ENCODE measurements at regions not wholly inside any gene's neighbourhood (a gene's known extent, or its start where the extent isn't known, plus 50 kb on each side); places are given as distances from the start of the nearest gene placed in this dataset.
A peak's percentile ranks its signal among the peaks of the same experiment; 100 is the strongest.

- Histone ChIP-seq H3K4me3 (ENCODE audit: low read depth, low read length) (no peak overlapping the region), H3K27ac (ENCODE audit: low read depth, low read length) (no peak overlapping the region)
- WGBS (ENCODE audit: insufficient coverage): 46% methylated on average over 10 of the region's 10 CpGs
Measured at GRCh38 chr10:126777714-126778113, 107.2 kb upstream of the C10orf90 start.

GRCh38 chr10:126781450-126782216, 111.1 kb upstream of the C10orf90 start:
- peak in 2 of 6 donors; percentile 2 to 62 for DNase-seq (ENCODE audit: low read depth in 4 of 6, low spot score in 6 of 6)
- Histone ChIP-seq H3K4me3 (ENCODE audit: low read depth, low read length) (no peak overlapping the region), H3K36me3 (ENCODE audit: control insufficient read depth, insufficient read depth, low read length) (no peaks in the 10 kb centered on the region), H3K4me1 (ENCODE audit: control insufficient read depth, insufficient read depth, low read length) (no peaks in the 10 kb centered on the region), H3K27ac (ENCODE audit: low read depth, low read length) (no peak overlapping the region), H3K27me3 (ENCODE audit: control insufficient read depth, insufficient read depth, low read length) (no peaks in the 10 kb centered on the region), H3K9me3 (ENCODE audit: control insufficient read depth, insufficient read depth, low read length) (no peaks in the 10 kb centered on the region)
- 51% methylated on average over 2 of the region's 3 CpGs for WGBS (ENCODE audit: insufficient coverage)

More at GRCh38 chr10:126777714-126778113, 107.2 kb upstream of the C10orf90 start:
- H3K27me3 ChIP-seq (ENCODE audit: control insufficient read depth, insufficient read depth, low read length): no peaks in the 10 kb centered on the region
- no peaks in the 10 kb centered on the region for H3K9me3 ChIP-seq (ENCODE audit: control insufficient read depth, insufficient read depth, low read length)
- no peaks in the 10 kb centered on the region for H3K4me1 ChIP-seq (ENCODE audit: control insufficient read depth, insufficient read depth, low read length)
- no peaks in the 10 kb centered on the region for H3K36me3 ChIP-seq (ENCODE audit: control insufficient read depth, insufficient read depth, low read length)
- peak in 1 of 6 donors; percentile 34 for DNase-seq (ENCODE audit: low read depth in 4 of 6, low spot score in 6 of 6)

DNA sequence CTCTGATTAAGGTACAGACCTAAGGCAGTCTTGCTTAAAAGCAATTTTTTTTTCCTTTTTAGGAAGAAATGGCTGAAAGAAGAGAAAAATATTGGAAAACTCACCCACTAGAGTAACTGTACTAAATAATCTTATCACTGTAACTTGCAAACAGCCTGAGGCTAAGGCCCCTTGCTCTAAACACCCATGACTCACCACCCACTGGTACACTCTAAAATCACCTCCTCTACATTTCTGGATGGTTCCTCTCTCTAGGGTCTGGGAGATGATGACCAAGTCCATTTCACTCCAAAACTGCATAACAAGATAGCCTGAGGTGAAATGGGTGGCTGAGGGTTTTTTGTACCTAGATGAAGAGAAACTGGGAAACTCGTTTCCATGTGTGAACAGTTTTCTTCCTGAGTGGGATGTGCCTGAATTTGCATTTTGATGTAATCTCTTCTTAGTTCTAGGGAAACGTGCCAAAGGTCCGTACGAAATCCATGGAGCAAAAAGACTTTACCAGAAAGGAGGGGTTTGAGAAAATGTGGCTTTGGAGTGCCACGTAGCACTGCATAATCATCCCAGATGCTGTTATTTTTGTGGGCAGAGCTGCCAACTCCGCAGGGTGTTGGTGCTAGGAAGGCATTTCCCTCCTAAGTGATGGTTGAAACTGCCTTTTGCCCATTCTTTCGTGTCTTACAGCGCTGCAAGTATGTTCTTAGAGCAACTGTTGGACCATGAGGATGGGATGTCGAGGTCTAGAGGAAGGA, 113.5 kb upstream of the C10orf90 start:
- no peaks in the 10 kb centered on the region for H3K36me3 ChIP-seq (ENCODE audit: control insufficient read depth, insufficient read depth, low read length)
- H3K4me3 ChIP-seq (ENCODE audit: low read depth, low read length): no peak overlapping the region
- H3K9me3 ChIP-seq (ENCODE audit: control insufficient read depth, insufficient read depth, low read length): no peaks in the 10 kb centered on the region
- WGBS (ENCODE audit: insufficient coverage): 74% methylated on average over 8 of the region's 9 CpGs
- peak in 1 of 6 donors; percentile 47 for DNase-seq (ENCODE audit: low read depth in 4 of 6, low spot score in 6 of 6)
- H3K4me1 ChIP-seq (ENCODE audit: control insufficient read depth, insufficient read depth, low read length): no peaks in the 10 kb centered on the region
- no peak overlapping the region for H3K27ac ChIP-seq (ENCODE audit: low read depth, low read length)
- no peaks in the 10 kb centered on the region for H3K27me3 ChIP-seq (ENCODE audit: control insufficient read depth, insufficient read depth, low read length)

- H3K36me3 ChIP-seq (ENCODE audit: control insufficient read depth, insufficient read depth, low read length): no peaks in the 10 kb centered on the region
- H3K4me1 ChIP-seq (ENCODE audit: control insufficient read depth, insufficient read depth, low read length): no peaks in the 10 kb centered on the region
- H3K4me3 ChIP-seq (ENCODE audit: low read depth, low read length): no peak overlapping the region
- no peak for DNase-seq (ENCODE audit: low read depth in 4 of 6, low spot score in 6 of 6)
- 57% methylated on average over 2 of the region's 3 CpGs for WGBS (ENCODE audit: insufficient coverage)
- H3K27ac ChIP-seq (ENCODE audit: low read depth, low read length): no peak overlapping the region
- H3K9me3 ChIP-seq (ENCODE audit: control insufficient read depth, insufficient read depth, low read length): no peaks in the 10 kb centered on the region
- no peaks in the 10 kb centered on the region for H3K27me3 ChIP-seq (ENCODE audit: control insufficient read depth, insufficient read depth, low read length)
Measured at GRCh38 chr10:126787201-126787600, 116.7 kb upstream of the C10orf90 start.

DNA sequence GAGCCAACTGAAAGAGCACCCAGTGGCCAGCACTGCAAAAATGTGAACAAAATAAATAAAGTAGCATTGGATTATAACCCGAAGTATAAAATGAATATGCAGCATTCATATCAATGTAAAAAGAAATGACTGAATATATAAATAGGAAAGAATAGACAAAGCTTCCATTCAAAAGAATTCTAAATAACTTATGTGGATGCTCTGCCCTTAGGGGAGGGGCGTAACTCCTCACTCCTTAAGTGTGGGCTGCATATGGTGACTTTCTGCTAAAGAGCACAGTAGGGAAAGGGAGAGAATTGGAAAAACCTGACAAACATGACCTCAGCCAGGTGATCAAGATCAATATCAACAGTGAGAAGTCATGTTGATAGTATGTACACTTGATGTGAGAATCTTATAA, 109.9 kb upstream of the DOCK1 start:
- Histone ChIP-seq H3K36me3 (ENCODE audit: control insufficient read depth, insufficient read depth, low read length) (no peaks in the 10 kb centered on the region), H3K27ac (ENCODE audit: low read depth, low read length) (no peak overlapping the region), H3K9me3 (ENCODE audit: control insufficient read depth, insufficient read depth, low read length) (no peaks in the 10 kb centered on the region), H3K27me3 (ENCODE audit: control insufficient read depth, insufficient read depth, low read length) (no peaks in the 10 kb centered on the region), H3K4me1 (ENCODE audit: control insufficient read depth, insufficient read depth, low read length) (no peaks in the 10 kb centered on the region), H3K4me3 (ENCODE audit: low read depth, low read length) (no peak overlapping the region)
- no peak for DNase-seq (ENCODE audit: low read depth in 4 of 6, low spot score in 6 of 6)
- WGBS (ENCODE audit: insufficient coverage): no CpG with 5 or more reads among the region's 2 CpGs

DNA sequence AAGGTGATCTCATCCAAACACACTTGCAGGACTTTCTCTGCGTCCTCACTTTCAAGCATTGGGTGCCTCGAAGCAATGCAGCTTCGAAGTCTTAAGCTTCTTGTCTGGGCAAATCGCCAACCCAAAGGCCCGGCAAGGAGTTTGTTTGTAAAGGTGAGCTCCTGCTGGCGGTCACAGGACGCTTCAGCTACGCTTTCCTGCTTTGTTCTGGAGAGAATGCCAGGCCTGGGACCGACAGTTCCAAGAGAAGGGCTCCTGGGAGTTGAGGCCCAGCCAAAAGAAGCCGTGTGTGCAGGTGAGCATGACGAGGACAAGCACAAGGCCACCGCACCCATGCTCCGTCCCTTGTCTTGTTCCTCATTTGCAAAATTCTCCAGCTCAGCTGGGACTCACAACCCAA, 106.6 kb upstream of the DOCK1 start:
- H3K27me3 ChIP-seq (ENCODE audit: control insufficient read depth, insufficient read depth, low read length): no peaks in the 10 kb centered on the region
- H3K9me3 ChIP-seq (ENCODE audit: control insufficient read depth, insufficient read depth, low read length): no peaks in the 10 kb centered on the region
- H3K4me1 ChIP-seq (ENCODE audit: control insufficient read depth, insufficient read depth, low read length): no peaks in the 10 kb centered on the region
- no peaks in the 10 kb centered on the region for H3K36me3 ChIP-seq (ENCODE audit: control insufficient read depth, insufficient read depth, low read length)
- no peak overlapping the region for H3K4me3 ChIP-seq (ENCODE audit: low read depth, low read length)
- WGBS (ENCODE audit: insufficient coverage): 61% methylated on average over 11 of the region's 13 CpGs
- H3K27ac ChIP-seq (ENCODE audit: low read depth, low read length): no peak overlapping the region
- DNase-seq (ENCODE audit: low read depth in 4 of 6, low spot score in 6 of 6): no peak

GRCh38 chr10:126803394-126803793, 101.8 kb upstream of the DOCK1 start:
- no CpG with 5 or more reads among the region's 1 CpG for WGBS (ENCODE audit: insufficient coverage)
- Histone ChIP-seq H3K27ac (ENCODE audit: low read depth, low read length) (no peak overlapping the region), H3K9me3 (ENCODE audit: control insufficient read depth, insufficient read depth, low read length) (no peaks in the 10 kb centered on the region), H3K36me3 (ENCODE audit: control insufficient read depth, insufficient read depth, low read length) (no peaks in the 10 kb centered on the region), H3K4me3 (ENCODE audit: low read depth, low read length) (no peak overlapping the region), H3K4me1 (ENCODE audit: control insufficient read depth, insufficient read depth, low read length) (peaks cover 2% of the 10 kb centered on the region), H3K27me3 (ENCODE audit: control insufficient read depth, insufficient read depth, low read length) (no peaks in the 10 kb centered on the region)
- no peak for DNase-seq (ENCODE audit: low read depth in 4 of 6, low spot score in 6 of 6)

- H3K27ac ChIP-seq (ENCODE audit: low read depth, low read length): no peak overlapping the region
- H3K9me3 ChIP-seq (ENCODE audit: control insufficient read depth, insufficient read depth, low read length): no peaks in the 10 kb centered on the region
- no peaks in the 10 kb centered on the region for H3K27me3 ChIP-seq (ENCODE audit: control insufficient read depth, insufficient read depth, low read length)
- H3K36me3 ChIP-seq (ENCODE audit: control insufficient read depth, insufficient read depth, low read length): no peaks in the 10 kb centered on the region
- H3K4me1 ChIP-seq (ENCODE audit: control insufficient read depth, insufficient read depth, low read length): peaks cover 2% of the 10 kb centered on the region
- 100% methylated on average over 2 of the region's 2 CpGs for WGBS (ENCODE audit: insufficient coverage)
- H3K4me3 ChIP-seq (ENCODE audit: low read depth, low read length): no peak overlapping the region
- no peak for DNase-seq (ENCODE audit: low read depth in 4 of 6, low spot score in 6 of 6)
Measured at GRCh38 chr10:126804396-126804795, 100.8 kb upstream of the DOCK1 start.

DNA sequence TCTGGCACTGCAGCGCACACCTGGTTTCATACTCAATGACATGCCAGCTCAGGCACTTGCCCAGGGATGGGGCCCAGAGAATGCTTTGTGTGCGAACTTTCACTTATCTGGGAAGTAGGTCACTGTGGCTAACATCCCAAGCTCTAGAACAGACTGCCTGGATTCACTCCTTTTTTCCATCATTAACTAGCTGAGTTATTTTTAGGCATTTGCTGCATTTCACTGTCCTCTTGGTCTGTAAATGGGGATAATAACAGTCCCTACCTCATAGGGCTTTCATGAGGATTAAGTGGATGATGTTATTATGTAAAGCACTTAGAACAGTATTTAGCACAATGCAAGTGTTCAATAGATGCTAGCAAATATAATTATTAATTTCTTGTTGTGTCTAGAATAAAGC, 98.7 kb upstream of the DOCK1 start:
- Histone ChIP-seq H3K36me3 (ENCODE audit: control insufficient read depth, insufficient read depth, low read length) (no peaks in the 10 kb centered on the region), H3K9me3 (ENCODE audit: control insufficient read depth, insufficient read depth, low read length) (no peaks in the 10 kb centered on the region), H3K4me3 (ENCODE audit: low read depth, low read length) (no peak overlapping the region), H3K27ac (ENCODE audit: low read depth, low read length) (no peak overlapping the region), H3K4me1 (ENCODE audit: control insufficient read depth, insufficient read depth, low read length) (peaks cover 2% of the 10 kb centered on the region), H3K27me3 (ENCODE audit: control insufficient read depth, insufficient read depth, low read length) (no peaks in the 10 kb centered on the region)
- DNase-seq (ENCODE audit: low read depth in 4 of 6, low spot score in 6 of 6): no peak
- 83% methylated on average over 1 of the region's 2 CpGs for WGBS (ENCODE audit: insufficient coverage)

All from spinal cord (tissue), 9 donors.